ENCODE measurements at regions not wholly inside any gene's neighbourhood (a gene's known extent, or its start where the extent isn't known, plus 50 kb on each side); places are given as distances from the start of the nearest gene placed in this dataset.

DNA sequence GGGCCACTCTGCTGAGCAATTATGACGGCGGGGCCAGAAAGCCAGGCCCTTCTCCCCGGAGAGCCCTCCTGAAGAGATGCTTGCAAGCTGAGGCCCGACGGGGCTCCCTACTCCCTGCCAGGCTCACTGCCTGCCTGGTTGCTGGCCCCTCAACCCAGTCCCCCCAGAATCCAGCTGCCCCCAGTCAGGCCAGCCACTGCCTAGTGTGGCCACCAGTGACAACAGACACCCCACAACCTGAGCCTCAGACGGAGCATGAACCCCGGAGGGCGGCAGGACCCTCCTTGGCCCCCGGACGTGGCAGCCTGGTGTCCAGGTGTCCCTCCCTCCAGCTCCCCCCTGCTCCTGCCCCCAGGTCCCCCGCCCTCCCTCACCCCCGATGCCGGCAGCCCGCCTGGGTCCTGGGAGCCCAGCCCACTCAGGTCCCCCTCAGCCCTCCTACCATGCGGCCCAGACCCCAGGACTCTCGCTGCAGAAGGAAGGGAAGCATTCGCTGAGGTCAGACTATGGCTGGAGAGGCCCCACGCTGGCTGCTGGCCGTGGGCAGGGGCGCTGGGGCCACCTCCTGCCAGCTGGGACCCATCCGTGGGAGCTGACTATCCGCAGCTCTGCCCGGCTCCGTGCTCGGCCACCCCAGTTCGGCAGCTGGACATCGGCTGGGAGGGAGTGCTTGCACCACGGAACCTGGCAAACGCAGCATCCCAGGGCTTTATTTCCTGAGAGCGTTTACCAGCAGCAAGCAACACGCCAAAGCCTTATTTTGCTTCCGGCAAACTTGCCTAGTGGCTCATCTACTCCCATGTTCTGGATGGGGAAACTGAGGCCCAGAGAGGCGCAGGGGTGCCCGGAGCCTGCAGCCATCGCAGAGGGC lies 89.8 kb downstream of the UNCX start:
- no peak for DNase-seq

DNA sequence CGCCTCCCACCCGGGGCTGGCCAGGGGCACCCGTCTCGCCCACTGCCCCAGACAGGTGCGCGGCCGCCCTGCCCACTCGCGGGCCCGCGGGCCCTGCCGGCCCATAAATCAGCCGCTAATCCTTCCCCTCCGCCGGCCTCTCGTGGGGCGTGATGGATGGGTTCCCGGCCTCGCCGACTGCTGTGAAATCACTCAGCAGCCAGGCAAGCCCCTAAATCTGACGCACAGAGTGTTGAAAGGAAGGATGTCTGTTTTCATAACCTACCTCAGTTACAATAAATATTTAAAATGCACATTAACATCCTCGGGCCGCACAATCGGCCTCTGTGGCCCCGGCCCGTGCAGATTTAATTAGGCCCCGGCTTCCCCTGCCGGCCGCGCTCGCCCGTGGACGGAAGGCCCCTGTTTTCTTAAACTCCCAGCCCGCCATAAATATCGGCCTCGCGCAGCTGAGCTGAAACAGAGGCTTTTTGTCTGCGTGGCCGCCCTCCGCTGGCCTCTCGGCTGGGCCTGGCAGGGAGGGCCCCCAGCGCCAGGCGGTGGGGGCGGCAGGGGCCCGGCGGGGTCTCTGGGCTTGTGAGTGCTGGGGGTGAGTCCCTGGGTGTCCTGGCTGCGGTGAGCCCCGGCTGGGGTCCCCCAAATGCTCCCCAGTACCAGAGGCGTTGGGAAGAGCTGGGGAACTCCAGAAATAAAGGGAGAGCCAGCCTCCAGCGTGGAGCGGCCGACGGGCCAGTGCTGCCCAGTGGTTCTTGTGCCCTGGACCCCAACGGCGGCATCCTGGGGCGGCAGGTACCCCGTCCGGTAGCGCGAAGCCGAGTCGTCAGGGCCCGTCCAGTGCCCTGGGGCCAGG lies 90.7 kb downstream of the UNCX start:
- DNase-seq: no peak

DNA sequence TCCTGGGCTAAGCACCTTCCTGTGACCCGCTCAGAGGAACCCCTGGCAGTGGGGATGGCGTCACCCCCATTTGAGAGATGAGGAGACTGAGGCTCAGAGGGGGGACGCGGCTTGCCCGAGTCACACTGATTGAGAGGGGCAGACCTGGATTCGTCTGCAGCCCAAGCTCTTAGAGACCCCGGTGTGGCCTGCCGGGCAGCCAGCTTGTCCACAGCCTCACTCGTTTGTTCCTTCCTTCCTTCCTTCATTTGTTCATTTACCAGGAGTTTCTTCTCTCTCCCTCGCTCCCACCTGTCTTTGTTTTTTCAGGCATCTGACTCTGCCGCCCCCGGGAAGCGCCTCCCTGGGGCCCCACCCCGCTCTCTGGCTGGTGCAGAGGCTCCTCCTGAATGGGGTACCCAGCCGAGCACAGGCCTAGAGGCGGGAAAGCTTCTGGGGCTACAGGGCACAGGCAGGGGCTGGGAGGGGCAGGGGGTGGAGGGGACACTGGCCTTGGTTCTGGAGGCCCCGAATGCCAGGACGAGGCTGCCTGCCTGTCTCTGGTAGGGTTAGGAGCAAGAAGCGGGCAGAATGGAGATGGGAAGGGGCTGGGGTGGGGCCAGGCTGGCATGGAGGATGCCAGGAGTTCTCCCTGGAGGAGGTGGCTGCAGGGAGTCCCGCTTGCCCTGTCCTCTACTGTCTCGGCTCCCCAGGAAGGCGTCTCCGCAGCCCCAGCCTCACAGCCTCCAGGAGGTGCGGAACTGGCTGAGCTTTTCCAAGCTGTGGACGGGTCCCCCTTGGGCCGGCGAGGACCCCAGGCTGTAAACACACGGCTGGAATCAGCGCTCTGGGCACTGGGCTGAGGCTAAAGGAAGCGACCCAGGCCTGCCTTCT lies 91.6 kb downstream of the UNCX start:
- no peak for DNase-seq

DNA sequence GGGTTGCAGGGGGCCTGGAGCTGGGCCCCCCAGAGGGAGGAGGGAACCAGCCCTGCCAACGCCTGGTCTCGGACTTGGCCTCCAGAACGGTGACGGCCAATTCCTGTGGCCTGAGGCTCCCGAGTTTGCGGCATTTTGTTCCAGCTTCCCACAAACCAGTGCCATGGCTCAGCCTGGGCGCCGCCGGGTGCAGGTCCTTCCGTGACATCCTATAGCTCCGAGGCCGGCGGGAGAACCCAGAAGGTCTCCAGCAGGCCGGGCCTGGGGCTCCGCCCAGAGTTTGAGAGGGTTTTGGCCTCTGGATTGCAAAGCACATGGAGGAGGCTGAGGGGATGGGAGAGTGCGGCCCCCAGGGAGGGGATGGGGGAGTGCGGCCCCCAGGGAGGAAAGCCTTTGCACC lies 92.6 kb downstream of the UNCX start:
- no peak for DNase-seq

DNA sequence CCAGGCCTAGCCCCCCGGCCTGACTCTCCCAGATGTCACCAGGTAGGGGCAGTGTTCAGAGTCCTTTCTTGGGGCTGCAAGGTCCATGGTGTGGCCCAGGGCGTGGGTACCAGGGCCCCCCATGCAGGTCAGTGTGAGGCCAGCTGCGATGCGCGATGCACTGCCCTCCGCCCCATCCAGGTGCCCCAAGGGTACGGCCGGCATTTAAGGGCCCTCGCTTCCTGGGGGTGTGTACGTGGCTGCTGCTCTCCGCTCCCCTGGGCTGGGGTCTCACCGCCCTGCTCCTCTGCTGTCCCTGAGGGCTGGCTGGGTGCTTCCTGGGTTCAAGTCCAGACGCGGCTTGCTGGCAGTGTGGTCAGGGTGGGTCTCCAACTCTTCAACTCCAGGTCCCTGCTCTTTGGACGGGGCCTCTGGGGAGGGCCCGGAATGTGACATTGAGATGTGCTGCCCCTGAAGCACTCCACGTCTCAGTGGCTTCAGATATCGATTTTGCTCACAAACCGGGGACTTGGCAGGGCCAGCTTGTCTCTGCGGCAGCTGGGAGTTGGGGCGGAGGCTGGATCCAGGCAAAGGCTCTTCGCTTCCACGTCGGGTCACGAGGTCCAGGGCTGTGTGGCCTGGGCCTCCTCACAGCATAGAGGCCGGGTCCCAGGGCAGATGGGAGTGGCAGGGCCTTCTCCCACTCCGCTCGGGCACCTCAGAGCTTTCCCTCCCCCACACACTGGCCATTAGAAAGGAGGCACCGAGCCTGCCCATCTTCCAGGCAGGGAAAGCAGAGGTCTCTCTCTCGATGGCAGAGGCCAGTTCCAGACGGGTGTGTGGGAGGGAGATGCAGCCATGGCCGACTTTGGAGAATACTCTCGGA lies 93.2 kb downstream of the UNCX start:
- DNase-seq: no peak

DNA sequence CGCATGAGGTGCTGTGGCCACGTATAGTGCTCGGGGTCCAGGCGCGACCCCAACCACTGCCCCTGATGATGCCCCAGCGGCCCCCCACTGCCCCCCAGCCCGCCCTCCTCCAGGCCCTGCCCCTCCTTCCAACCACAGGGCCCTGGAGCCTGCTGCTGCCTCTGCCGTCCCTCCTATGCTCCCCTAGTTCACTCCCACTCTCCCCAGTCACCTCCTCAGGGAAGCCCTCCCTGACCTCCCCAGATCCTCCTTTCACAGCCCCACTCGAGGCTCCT lies 93.8 kb downstream of the UNCX start:
- no peak for DNase-seq

- no peak for DNase-seq
Observed at GRCh38 chr7:1329261-1329660, 96.6 kb downstream of the UNCX start.

- DNase-seq: no peak
Observed at GRCh38 chr7:1329966-1330800, 97.5 kb downstream of the UNCX start.

DNA sequence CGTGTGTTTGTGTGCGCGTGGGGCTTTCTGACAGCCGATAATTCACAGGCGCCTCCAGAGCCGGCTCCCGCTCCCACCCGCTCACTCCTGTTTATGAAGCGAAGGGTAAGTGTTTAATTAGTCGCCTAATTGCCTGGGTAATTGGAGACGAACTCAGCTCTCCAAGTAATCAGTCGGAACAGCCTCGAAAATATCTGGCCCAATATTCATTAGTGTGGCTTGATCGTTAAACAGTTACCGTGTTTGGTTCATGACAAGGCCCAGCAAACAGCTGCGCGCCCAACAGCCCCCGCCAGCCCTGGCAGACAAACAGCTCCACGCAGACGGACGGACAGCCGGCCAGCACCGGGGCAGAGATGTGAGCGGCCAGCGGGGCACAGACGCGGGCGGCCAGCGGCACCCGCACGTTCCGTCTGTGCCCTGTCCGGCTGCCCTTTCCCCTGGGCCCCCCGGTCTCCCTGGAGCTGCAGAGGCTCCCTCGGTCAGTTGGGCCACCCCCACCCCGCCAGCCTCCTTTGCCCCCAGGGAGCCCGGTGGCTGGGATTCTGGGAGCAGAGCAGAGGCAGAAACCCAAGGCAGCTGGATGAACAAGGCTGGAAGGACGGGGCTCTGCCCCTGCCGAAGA lies 98.2 kb downstream of the UNCX start:
- DNase-seq: no peak

- DNase-seq: no peak
Observed at GRCh38 chr7:1331561-1332467, 99.1 kb downstream of the UNCX start.

- no peak for DNase-seq
Observed at GRCh38 chr7:1336509-1336908, 103.8 kb downstream of the UNCX start.

GRCh38 chr7:1339611-1340010 lies 106.9 kb downstream of the UNCX start:
- no peak for DNase-seq

GRCh38 chr7:1340031-1340430 lies 107.4 kb downstream of the UNCX start:
- no peak for DNase-seq

DNA sequence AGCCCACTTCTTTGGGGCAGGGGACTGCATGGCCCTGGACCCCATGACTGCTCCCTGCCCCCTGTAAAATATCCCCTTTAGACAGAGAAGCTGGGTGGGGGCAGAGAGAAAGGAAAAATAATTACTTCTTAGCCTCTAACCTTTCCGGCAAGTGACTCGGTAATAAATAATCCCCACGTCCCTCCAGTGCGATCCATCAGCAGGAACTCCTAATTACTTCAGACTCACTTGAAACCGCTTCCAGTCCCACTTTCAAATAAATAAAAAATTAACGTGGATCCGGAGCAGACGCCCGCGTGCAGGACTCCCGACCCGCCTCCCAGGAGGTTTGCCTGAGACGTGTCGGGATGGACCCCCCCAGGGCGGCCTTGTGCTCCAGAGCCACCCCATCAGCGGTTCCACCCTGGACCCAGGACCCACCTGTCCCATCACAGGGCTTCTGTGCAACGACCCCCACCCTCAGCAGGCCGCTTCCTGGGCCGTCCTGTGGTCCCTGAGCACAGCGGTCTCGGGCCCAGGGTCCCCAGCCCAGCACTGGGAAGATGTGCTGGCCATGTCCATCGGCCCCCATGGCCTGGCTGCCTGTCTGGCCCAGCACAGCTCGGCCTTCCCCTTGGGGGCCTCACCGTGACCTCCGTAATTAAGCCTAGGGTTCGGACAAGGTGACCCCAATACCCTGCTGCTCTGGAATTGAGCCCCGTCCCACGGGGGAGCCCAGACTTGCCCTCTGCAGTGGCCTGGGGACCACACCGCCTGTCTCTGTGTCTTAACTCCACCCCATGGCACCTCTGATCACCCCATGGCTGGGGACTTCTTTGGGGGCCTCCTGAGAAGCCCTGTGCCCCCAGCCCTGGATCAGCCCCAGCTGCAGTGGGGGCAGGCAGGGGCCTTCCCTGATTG lies 108.0 kb downstream of the UNCX start:
- DNase-seq: no peak

- DNase-seq: no peak
Observed at GRCh38 chr7:1341361-1342089, 108.9 kb downstream of the UNCX start.

- DNase-seq: no peak
Observed at GRCh38 chr7:1342090-1342640, 109.5 kb downstream of the UNCX start.

GRCh38 chr7:1343551-1343950 lies 110.9 kb downstream of the UNCX start:
- DNase-seq: no peak

GRCh38 chr7:1344421-1344820 lies 111.7 kb downstream of the UNCX start:
- no peak for DNase-seq

Data from NCI-H1048 (cell line).